PC-3 (cell line): ENCODE measurements at regions not wholly inside any gene's neighbourhood (a gene's known extent, or its start where the extent isn't known, plus 50 kb on each side); places are given as distances from the start of the nearest gene placed in this dataset.

ENCODE experiments used
- ATAC-seq: fragments of 200-7000 bp; cut with Tn5 transposase; 2 replicates; pipeline ENCODE4 v1.9.1; 2020; ENCODE audit warnings: mild to moderate bottlenecking, moderate library complexity
- BruUV-seq: library from RNA; stranded (reverse); fragments of 400-500 nt; replicated peaks from 2 replicates; lab custom pipeline; 2021; lab: Mats Ljungman, UMichigan
- CTCF ChIA-PET: fragments of 300-600 bp; sonication (Branson Sonifier 250); formaldehyde crosslinking; loops from one replicate; lab custom pipeline; 2022; ENCODE audit warnings: antibody characterized with exemption; lab: Charles Lee
- POLR2A ChIA-PET: fragments of 300-600 bp; sonication (Branson Sonifier 250); formaldehyde crosslinking; loops from one replicate; lab custom pipeline; 2022; ENCODE audit warnings: antibody characterized with exemption; ENCODE audit not compliant: unreplicated experiment; lab: Charles Lee
- DNase-seq: peaks from one replicate; pipeline ENCODE4 v3.0.0-alpha.2; 2015
- H2AFZ ChIP-seq: fragments of 300-600 bp; sonication (generic); 2 replicates; pipeline ENCODE4 v1.6.0; 2016; ENCODE audit warnings: antibody characterized with exemption, low read length
- H3F3A ChIP-seq: fragments of 300-600 bp; sonication (generic); one replicate; pipeline ENCODE4 v1.6.0; 2017; ENCODE audit warnings: antibody characterized with exemption, low read length, control low read depth, mild to moderate bottlenecking; ENCODE audit not compliant: unreplicated experiment
- H3K27ac ChIP-seq: fragments of 300-600 bp; sonication (generic); 2 replicates; pipeline ENCODE4 v1.5.1; 2016; ENCODE audit warnings: mild to moderate bottlenecking, low read length
- H3K27me3 ChIP-seq: fragments of 300-600 bp; sonication (generic); 2 replicates; pipeline ENCODE4 v1.6.1; 2016; ENCODE audit warnings: low read length, mixed read lengths
- H3K36me3 ChIP-seq: fragments of 300-600 bp; sonication (generic); 2 replicates; pipeline ENCODE4 v1.6.1; 2016; ENCODE audit warnings: low read depth, mixed run types, low read length, mixed read lengths
- H3K4me1 ChIP-seq: fragments of 300-600 bp; sonication (generic); 2 replicates; pipeline ENCODE4 v1.5.1; 2016; ENCODE audit warnings: low read length; ENCODE audit not compliant: insufficient read depth
- H3K4me2 ChIP-seq: fragments of 300-600 bp; sonication (generic); 2 replicates; pipeline ENCODE4 v1.6.0; 2016; ENCODE audit warnings: low read length
- H3K4me3 ChIP-seq: fragments of 300-600 bp; sonication (generic); 2 replicates; pipeline ENCODE4 v1.5.1; 2016; ENCODE audit warnings: mild to moderate bottlenecking, low read length, mixed read lengths
- H3K79me2 ChIP-seq: fragments of 300-600 bp; sonication (generic); 2 replicates; pipeline ENCODE4 v1.6.1; 2017; ENCODE audit warnings: low read length, mixed read lengths
- H3K9ac ChIP-seq: fragments of 300-600 bp; sonication (generic); 2 replicates; pipeline ENCODE4 v1.6.0; 2016; ENCODE audit warnings: mild to moderate bottlenecking, low read length
- H3K9me2 ChIP-seq: fragments of 300-600 bp; sonication (generic); replicated peaks from 2 replicates; pipeline ENCODE4 v1.6.1; 2016; ENCODE audit warnings: mixed run types, low read length, mixed read lengths
- H3K9me3 ChIP-seq: fragments of 300-600 bp; sonication (generic); 2 replicates; pipeline ENCODE4 v1.6.1; 2016; ENCODE audit warnings: low read length, mixed read lengths
- H4K20me1 ChIP-seq: fragments of 300-600 bp; sonication (generic); 2 replicates; pipeline ENCODE4 v1.6.1; 2016; ENCODE audit warnings: low read length, mixed read lengths
- CTCF ChIP-seq: fragments of 300-600 bp; sonication (generic); conservative IDR thresholded peaks from 2 replicates; pipeline ENCODE4 v1.5.1; 2017; ENCODE audit warnings: antibody characterized with exemption, low read depth, mild to moderate bottlenecking, low read length
- EZH2 ChIP-seq: fragments of 300-600 bp; sonication (generic); IDR thresholded peaks from one replicate; pipeline ENCODE4 v1.6.1; 2017; ENCODE audit warnings: antibody characterized with exemption, mild to moderate bottlenecking, low read length; ENCODE audit not compliant: unreplicated experiment
- EZH2phosphoT487 ChIP-seq: fragments of 300-600 bp; sonication (generic); IDR thresholded peaks from 2 replicates; pipeline ENCODE4 v1.6.1; 2018; ENCODE audit warnings: mild to moderate bottlenecking, antibody characterized with exemption, low read length, borderline replicate concordance
- intact Hi-C: fragments of 100-400 bp; cut with micrococcal nuclease; formaldehyde crosslinking; loops from 2 replicates; pipeline ENCODE4 v1.9.0; 2023

- no peaks in the 10 kb centered on the region for H3K9me2 ChIP-seq
- no peaks in the 10 kb centered on the region for H3K9me3 ChIP-seq
- no peaks in the 10 kb centered on the region for H3K27me3 ChIP-seq
- no peaks in the 10 kb centered on the region for H3K79me2 ChIP-seq
- H3F3A ChIP-seq: no peaks in the 10 kb centered on the region
- DNase-seq (no peak), ATAC-seq (no peak)
- no peaks in the 10 kb centered on the region for H3K36me3 ChIP-seq
- H2AFZ ChIP-seq: no peak overlapping the region
- no peaks in the 10 kb centered on the region for H3K4me1 ChIP-seq
- ChIA-PET POLR2A (no interaction called here), CTCF (no interaction called here)
- no peak overlapping the region for H3K4me2 ChIP-seq
- no peak overlapping the region for H3K27ac ChIP-seq
- H4K20me1 ChIP-seq: no peaks in the 10 kb centered on the region
- no peak overlapping the region for H3K9ac ChIP-seq
- no peak for TF ChIP-seq EZH2phosphoT487
- no peak for TF ChIP-seq EZH2
- no peak for TF ChIP-seq CTCF
- intact Hi-C loops: no loop called here
- no TSS peak for BruUV-seq
- H3K4me3 ChIP-seq: no peak overlapping the region
Measured at GRCh38 chr21:25427828-25428227, 179.5 kb downstream of the MRPL39 start.

DNA sequence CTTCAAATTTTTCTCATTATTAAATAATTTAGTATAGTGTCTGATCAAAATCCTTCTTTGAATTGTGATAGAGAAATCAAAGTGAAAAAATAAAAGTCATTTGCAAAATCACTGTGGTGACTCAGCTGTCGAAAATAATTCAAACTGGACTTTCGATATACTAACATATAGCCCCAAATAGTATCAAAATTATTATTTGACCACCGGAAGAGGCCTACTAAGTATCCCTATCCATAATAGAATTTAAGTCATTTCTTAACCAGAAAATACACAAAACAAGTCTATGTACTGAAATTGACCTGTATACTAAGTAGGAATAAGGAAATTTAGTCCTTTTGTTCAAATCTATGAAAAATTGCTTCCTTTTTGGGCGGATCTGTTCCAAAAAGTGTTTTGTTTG lies 180.7 kb downstream of the MRPL39 start:
- H3K27ac ChIP-seq: no peak overlapping the region
- H3K9me3 ChIP-seq: no peaks in the 10 kb centered on the region
- TF ChIP-seq EZH2 (no peak), CTCF (no peak), EZH2phosphoT487 (no peak)
- no peaks in the 10 kb centered on the region for H3K27me3 ChIP-seq
- H2AFZ ChIP-seq: no peak overlapping the region
- intact Hi-C loops: no loop called here
- no peak overlapping the region for H3K4me3 ChIP-seq
- H3K36me3 ChIP-seq: no peaks in the 10 kb centered on the region
- H3F3A ChIP-seq: no peaks in the 10 kb centered on the region
- no peak overlapping the region for H3K9ac ChIP-seq
- no peak overlapping the region for H3K4me2 ChIP-seq
- H3K79me2 ChIP-seq: no peaks in the 10 kb centered on the region
- ChIA-PET POLR2A (no interaction called here), CTCF (interaction anchor here (0.7 kb wide), 1 partner anchor 160 kb away, joined by 4 read pairs; no protein-coding TSS in a partner anchor)
- BruUV-seq: no TSS peak
- H3K9me2 ChIP-seq: no peaks in the 10 kb centered on the region
- H4K20me1 ChIP-seq: no peaks in the 10 kb centered on the region
- H3K4me1 ChIP-seq: no peaks in the 10 kb centered on the region
- no peak for DNase-seq
- no peak for ATAC-seq

GRCh38 chr21:25425156-25425555 lies 182.1 kb downstream of the MRPL39 start:
- H2AFZ ChIP-seq: no peak overlapping the region
- no peaks in the 10 kb centered on the region for H3K9me2 ChIP-seq
- no peak overlapping the region for H3K4me2 ChIP-seq
- H3K4me1 ChIP-seq: no peaks in the 10 kb centered on the region
- intact Hi-C loops: no loop called here
- ChIA-PET CTCF (no interaction called here), POLR2A (no interaction called here)
- BruUV-seq: no TSS peak
- no peak overlapping the region for H3K27ac ChIP-seq
- H3K9me3 ChIP-seq: no peaks in the 10 kb centered on the region
- H3K27me3 ChIP-seq: no peaks in the 10 kb centered on the region
- ATAC-seq: no peak
- H3F3A ChIP-seq: no peaks in the 10 kb centered on the region
- no peaks in the 10 kb centered on the region for H4K20me1 ChIP-seq
- H3K36me3 ChIP-seq: no peaks in the 10 kb centered on the region
- DNase-seq: no peak
- TF ChIP-seq CTCF (no peak), EZH2phosphoT487 (no peak), EZH2 (no peak)
- H3K79me2 ChIP-seq: no peaks in the 10 kb centered on the region
- no peak overlapping the region for H3K4me3 ChIP-seq
- H3K9ac ChIP-seq: no peak overlapping the region
